ENCODE measurements at regions not wholly inside any gene's neighbourhood (a gene's known extent, or its start where the extent isn't known, plus 50 kb on each side); places are given as distances from the start of the nearest gene placed in this dataset.
A peak's percentile ranks its signal among the peaks of the same experiment; 100 is the strongest.

- DNase-seq, result no peak
Measured at GRCh38 chr20:58011947-58012610, 216.4 kb downstream of the ANKRD60 start.

- no peak for DNase-seq
Measured at GRCh38 chr20:58011106-58011946, 217.1 kb downstream of the ANKRD60 start.

- DNase-seq, result no peak
Measured at GRCh38 chr20:58010666-58011065, 217.8 kb downstream of the ANKRD60 start.

GRCh38 chr20:58010186-58010585 is 218.3 kb downstream of the ANKRD60 start:
- no peak for DNase-seq

GRCh38 chr20:58008866-58009265 is 219.6 kb downstream of the ANKRD60 start:
- DNase-seq, result no peak

GRCh38 chr20:58008413-58008812 is 220.0 kb downstream of the ANKRD60 start:
- DNase-seq, result no peak

GRCh38 chr20:58007947-58008346 is 220.5 kb downstream of the ANKRD60 start:
- no peak for DNase-seq

- DNase-seq, result no peak
Measured at GRCh38 chr20:58006346-58007316, 221.8 kb downstream of the ANKRD60 start.

GRCh38 chr20:58005581-58006345 is 222.7 kb downstream of the ANKRD60 start:
- no peak for DNase-seq

GRCh38 chr20:58004900-58005299 is 223.6 kb downstream of the ANKRD60 start:
- no peak for DNase-seq

- DNase-seq, result no peak
Measured at GRCh38 chr20:58004146-58004545, 224.3 kb downstream of the ANKRD60 start.

GRCh38 chr20:58003525-58003924 is 224.9 kb downstream of the ANKRD60 start:
- DNase-seq, result no peak

- DNase-seq, result no peak
Measured at GRCh38 chr20:58002901-58003300, 225.6 kb downstream of the ANKRD60 start.

GRCh38 chr20:58001946-58002345 is 226.5 kb downstream of the ANKRD60 start:
- DNase-seq, result no peak

- DNase-seq, result no peak
Measured at GRCh38 chr20:58001381-58001780, 227.1 kb downstream of the ANKRD60 start.

- no peak for DNase-seq
Measured at GRCh38 chr20:58000861-58001260, 227.6 kb downstream of the ANKRD60 start.

GRCh38 chr20:57999465-58000111 is 228.9 kb downstream of the ANKRD60 start:
- peak in 1 of 2 donors; percentile 10 for DNase-seq

- DNase-seq, result no peak
Measured at GRCh38 chr20:57998981-57999464, 229.4 kb downstream of the ANKRD60 start.

GRCh38 chr20:57998276-57998675 is 230.2 kb downstream of the ANKRD60 start:
- DNase-seq, result no peak

GRCh38 chr20:57996936-57997890 is 231.2 kb downstream of the ANKRD60 start:
- DNase-seq, result no peak
